ENCODE measurements at regions not wholly inside any gene's neighbourhood (a gene's known extent, or its start where the extent isn't known, plus 50 kb on each side); places are given as distances from the start of the nearest gene placed in this dataset.

DNA sequence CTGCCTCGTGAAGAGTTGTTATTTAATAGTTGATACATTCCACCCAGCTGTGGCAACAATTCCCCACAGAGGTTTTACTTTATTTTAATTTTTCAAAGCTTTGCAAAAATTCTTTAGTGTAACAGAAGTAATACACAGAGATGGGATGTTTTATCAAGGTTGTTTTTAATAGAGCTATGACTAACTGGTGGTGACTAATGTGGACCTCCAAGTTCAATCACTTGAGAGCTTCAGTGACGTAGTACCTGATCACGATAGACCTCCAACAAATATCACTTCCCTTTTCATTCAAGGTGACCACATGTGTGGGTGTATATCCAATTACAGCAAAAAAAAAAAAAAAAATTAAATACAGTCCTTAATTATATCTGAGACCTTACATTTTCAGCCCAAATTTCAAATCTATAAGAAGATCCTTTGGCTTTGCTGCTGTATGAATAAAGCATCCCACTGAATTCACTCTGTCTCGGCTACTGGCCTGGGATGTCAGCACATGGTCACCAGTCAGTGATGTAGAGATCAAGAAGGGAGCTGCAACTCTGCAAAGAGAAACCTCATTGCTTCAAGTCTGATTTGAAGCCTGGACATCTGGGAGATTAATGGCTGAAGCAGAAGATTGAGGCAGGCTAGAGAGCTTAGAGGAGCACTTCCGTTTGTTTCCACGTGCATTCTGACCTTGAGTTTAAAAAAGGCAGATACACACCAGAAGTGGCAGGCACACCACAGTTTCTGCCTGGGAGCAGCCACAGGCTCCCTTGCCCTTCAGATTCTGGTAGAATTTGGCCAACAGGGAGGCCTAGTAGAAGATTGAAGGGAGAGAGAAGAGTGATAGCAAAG is 345.9 kb upstream of the NOCT start:
- DNase-seq = no peak

DNA sequence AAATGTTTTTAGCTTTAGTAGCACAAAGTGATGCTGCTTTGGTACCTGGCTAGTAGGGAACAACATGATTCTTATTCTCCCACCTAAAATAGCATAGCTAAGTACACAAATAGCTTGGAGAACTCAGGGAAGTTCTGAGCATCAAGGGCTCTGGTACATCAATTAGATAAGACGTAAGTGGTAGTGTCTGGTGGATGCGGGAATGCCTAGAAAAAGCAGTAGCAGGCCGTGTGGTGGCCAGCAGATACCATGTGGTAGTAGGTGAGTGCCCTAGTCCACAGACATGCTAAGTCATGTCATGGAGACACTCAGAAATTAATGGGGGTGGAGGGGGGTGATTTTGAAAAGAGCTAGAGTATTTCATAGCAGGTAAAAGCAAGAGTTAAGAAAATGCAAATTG is 347.3 kb upstream of the NOCT start:
- DNase-seq = no peak

DNA sequence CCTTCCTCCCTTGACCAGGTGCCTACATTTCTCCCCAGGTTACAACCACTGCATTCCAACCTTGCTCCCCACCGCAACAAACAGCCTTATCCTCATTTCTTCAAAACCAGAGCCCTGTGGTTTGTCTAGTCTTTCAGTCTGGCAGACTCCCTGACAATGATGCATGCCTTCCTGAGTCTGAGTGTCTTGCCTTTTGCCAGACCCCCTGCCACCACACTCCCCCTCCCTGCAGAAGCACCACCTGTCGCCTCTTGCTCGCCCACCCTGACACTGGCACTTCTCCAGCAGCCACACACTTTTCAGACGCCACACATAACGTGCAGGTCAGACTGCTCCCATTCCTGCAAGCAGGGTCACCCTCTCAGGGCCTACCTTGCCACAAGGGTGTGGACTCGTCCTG is 349.2 kb upstream of the NOCT start:
- no peak for DNase-seq

- no peak for DNase-seq
Observed at GRCh38 chr4:138665851-138666250, 349.7 kb upstream of the NOCT start.

GRCh38 chr4:138663883-138664282 is 351.7 kb upstream of the NOCT start:
- peak in 14 of 58 donors; percentile 5 to 66 (median 14) for DNase-seq

DNA sequence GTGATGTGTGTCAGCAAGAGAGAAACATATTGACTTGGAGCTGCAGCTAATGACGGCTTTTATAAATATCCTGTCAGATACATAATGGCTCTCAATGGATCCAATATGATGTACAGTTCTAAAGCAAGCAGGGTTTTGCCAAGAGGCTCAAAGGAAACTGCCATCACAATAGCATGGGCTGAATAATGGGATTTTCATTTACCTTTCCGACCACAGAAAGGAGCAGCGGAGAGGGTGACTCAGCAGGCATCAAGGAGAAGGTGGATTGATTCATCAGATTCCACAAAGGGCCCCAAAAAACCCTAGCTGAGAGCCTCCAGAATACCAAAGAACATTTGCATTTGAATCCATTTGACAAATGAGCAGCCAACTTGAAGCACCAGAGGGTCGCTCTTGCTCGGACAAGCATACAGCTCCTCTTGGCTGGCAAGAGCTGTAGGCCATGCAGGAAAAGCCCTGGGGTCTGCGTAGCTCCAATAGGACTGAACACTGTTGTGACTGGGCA is 355.7 kb upstream of the NOCT start:
- no peak for DNase-seq

- DNase-seq = no peak
Observed at GRCh38 chr4:138659037-138659811, 356.4 kb upstream of the NOCT start.

DNA sequence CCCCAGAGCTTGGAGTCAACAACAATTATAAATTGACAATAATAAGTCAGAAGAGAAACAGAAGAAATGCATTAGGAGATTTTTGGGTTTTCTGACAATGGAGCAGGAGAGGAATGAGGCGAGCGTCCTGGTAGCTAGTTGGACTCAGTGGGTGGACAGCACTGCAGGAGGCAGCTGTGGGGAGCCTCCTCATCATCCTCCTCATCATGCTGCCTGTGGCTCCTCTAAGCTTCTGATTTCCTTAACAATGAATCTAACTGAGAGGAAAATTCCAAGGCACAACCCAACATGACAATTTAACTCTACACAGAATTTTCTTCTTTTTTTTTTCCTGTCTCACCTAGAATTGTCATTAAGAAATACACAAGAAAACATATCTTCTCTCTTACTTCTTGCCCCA is 357.1 kb upstream of the NOCT start:
- no peak for DNase-seq

GRCh38 chr4:138656990-138657389 is 358.6 kb upstream of the NOCT start:
- no peak for DNase-seq

DNA sequence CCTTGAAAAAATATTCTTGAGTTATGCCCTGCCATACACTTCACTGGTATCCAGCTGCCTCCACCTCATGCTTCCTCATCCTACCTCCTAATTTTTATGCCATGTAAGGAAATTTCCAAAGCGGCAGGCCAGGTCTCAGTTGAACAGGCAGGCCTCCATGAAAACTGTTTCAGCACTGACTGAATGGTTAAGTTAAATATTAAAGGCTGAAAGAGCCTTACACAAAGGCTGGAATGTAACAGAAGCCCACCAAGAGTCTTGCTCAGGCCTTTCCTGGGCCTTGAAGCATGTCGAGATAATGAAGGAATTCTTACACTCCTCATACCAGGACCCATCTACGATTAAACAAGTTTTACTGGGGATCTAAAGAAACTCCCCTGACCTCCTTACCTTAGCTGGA is 359.6 kb upstream of the NOCT start:
- DNase-seq = no peak

GRCh38 chr4:138655286-138655685 is 360.3 kb upstream of the NOCT start:
- no peak for DNase-seq

DNA sequence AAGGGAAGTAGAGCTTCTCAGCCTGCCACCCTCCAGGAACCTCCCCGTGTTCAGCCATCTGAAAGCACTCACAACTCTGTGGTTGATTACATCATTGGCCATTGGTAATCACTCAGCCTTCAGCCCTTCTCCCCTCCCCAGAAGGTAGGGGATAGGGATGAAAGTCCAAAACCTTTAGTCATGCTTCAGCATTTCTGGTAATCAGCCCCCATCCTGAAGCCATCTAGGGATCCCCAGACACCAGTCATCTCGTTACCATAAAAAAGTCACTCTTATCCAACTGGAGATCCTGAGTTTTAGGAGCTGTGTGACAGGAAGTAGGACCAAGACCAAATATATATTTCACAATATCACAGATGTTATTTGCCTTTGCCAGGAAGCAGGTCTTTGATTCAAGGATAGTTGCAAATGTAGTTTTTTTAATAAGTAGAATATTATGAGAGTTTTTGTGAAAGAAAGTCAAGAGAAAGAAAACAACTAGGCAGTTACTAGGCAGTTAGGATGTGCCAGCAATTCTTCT is 364.6 kb upstream of the NOCT start:
- DNase-seq = no peak

- DNase-seq = no peak
Observed at GRCh38 chr4:138650495-138650894, 365.1 kb upstream of the NOCT start.

DNA sequence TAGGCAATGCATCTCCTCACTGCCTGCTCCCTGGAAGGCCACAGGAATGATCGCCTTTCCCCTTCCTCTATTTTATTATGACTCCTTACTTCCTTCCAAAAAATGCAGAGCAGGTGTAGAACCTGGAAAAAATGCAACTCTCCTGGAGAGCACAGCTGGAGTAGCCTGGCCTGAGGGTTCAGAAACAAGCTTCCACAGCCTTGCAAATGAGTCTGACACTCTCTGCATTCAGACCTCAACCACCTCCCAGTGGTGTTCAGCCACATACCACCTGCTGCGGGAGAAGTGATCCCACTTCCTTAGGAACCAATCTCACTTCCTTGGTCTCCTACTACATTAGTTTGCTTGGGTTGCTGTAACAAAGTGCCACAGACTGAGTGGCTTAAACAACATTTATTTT is 368.1 kb upstream of the NOCT start:
- no peak for DNase-seq

DNA sequence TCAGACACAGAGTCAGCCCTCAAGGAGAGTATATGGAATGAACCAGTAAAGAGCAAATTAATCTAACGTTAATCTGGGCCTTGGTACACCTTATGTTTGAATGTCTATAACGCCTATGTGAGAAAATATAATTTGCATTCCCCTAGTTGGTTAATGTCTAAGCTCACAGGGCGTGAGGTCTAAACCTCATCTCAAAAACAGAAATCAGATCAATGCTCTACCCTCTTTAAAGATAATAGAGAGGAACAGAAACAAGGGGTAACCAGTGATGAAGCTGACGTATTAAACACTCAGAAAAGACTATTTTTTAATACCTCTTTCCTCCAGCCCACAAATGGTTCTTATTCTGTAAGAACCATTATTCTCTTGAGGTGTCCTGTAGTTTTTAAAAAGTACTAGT is 369.2 kb upstream of the NOCT start:
- DNase-seq = no peak

GRCh38 chr4:138645289-138645688 is 370.3 kb upstream of the NOCT start:
- no peak for DNase-seq

- DNase-seq = no peak
Observed at GRCh38 chr4:138644322-138644721, 371.3 kb upstream of the NOCT start.

DNA sequence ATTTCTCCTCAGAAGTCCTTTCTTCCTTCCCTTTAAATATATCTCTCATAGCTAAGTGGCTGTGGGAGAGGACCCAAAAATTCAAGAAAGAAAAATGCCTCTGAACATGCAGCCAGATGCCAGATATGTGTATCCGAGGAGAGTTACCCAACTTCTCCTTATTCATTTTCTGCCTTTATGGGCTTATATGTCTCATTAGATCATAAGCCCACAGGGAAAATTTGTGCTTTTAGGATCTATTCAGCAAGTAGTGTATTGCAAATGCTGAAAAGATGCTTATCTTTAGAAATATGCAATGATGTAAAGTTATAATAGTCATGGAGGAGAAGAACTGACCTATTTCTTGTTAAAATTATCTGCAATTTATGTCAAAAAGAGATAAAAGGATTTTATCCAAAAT is 371.8 kb upstream of the NOCT start:
- no peak for DNase-seq

- DNase-seq = no peak
Observed at GRCh38 chr4:138639018-138639741, 376.4 kb upstream of the NOCT start.

- DNase-seq = no peak
Observed at GRCh38 chr4:138636781-138637180, 378.8 kb upstream of the NOCT start.

- no peak for DNase-seq
Observed at GRCh38 chr4:138634915-138635314, 380.7 kb upstream of the NOCT start.

GRCh38 chr4:138633580-138633904 is 382.0 kb upstream of the NOCT start:
- DNase-seq = no peak
